ENCODE measurements at regions not wholly inside any gene's neighbourhood (a gene's known extent, or its start where the extent isn't known, plus 50 kb on each side); places are given as distances from the start of the nearest gene placed in this dataset.
"Not testable (repeated sequence)": the region's sequence is repeated elsewhere in the genome, so short reads cannot be mapped to it uniquely, and the experiment has no call there.

DNA sequence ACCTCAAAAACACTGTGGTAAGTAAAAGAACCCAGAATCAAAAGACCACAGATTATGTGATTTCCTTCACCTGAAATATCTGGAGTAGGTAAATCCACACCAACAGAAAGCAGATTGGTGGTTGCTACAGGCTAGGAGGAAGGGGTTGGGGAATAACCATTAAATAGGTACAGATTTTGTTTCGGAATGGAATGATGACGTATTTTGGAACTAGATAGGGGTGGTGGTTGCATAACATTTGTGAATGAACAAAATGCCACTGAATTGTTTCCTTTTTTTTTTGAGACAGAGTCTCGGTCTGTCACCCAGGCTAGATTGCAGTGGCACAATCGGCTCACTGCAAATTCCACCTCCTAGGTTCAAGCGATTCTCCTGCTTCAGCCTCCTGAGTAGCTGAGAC lies 100.9 kb upstream of the RBFOX1 start:
- TF ChIP-seq POLR2A (IDR thresholded peaks at IDR 0.05; ENCODE audit: extremely low read depth, insufficient read length) (no peak), MYC (IDR thresholded peaks at IDR 0.05; ENCODE audit: low read depth, low read length) (no peak)
- TF ChIP-seq, protein P1, sequence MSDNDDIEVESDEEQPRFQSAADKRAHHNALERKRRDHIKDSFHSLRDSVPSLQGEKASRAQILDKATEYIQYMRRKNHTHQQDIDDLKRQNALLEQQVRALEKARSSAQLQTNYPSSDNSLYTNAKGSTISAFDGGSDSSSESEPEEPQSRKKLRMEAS (IDR thresholded peaks at IDR 0.05; ENCODE audit: low read depth, low read length): no peak
- TF ChIP-seq, protein P2, sequence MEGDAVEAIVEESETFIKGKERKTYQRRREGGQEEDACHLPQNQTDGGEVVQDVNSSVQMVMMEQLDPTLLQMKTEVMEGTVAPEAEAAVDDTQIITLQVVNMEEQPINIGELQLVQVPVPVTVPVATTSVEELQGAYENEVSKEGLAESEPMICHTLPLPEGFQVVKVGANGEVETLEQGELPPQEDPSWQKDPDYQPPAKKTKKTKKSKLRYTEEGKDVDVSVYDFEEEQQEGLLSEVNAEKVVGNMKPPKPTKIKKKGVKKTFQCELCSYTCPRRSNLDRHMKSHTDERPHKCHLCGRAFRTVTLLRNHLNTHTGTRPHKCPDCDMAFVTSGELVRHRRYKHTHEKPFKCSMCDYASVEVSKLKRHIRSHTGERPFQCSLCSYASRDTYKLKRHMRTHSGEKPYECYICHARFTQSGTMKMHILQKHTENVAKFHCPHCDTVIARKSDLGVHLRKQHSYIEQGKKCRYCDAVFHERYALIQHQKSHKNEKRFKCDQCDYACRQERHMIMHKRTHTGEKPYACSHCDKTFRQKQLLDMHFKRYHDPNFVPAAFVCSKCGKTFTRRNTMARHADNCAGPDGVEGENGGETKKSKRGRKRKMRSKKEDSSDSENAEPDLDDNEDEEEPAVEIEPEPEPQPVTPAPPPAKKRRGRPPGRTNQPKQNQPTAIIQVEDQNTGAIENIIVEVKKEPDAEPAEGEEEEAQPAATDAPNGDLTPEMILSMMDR (IDR thresholded peaks at IDR 0.05; ENCODE audit: low read depth, low read length): no peak
- no peak for DNase-seq (ENCODE audit: low read depth)
- H3K4me3 ChIP-seq (ENCODE audit: low read depth, low read length): no peak overlapping the region

DNA sequence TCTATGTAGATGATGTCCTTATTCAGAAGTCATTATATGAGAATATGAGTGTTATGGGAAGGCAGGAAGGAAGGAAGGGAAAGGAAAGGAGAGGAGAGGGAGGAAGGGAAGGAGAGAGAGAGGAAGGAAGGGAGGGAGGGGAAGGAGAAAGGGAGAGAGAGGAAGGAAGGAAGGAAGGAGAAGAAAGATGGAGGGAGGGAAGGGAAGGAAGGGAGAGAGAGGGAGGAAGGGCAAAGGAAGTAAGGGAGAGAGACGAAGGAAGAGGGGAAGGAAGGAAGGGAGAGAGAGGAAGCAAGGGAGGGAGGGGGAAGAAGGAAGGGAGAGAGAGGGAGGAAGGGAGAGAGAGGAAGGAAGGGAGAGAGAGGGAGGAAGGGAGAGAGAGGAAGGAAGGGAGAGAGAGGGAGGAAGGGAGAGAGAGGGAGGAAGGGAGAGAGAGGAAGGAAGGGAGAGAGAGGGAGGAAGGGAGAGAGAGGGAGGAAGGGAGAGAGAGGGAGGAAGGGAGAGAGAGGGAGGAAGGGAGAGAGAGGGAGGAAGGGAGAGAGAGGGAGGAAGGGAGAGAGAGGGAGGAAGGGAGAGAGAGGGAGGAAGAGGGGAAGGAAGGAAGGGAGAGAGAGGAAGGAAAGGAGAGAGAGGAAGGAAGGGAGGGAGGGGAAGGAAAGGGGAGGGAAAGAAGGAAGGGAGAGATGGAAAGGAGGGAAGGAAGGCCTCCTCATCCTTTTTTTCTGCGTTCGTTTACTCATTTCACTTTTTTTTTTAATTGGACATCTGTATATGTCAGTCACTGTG lies 103.0 kb upstream of the RBFOX1 start:
- DNase-seq (ENCODE audit: low read depth); H3K4me3 ChIP-seq (ENCODE audit: low read depth, low read length): not testable (repeated sequence)

DNA sequence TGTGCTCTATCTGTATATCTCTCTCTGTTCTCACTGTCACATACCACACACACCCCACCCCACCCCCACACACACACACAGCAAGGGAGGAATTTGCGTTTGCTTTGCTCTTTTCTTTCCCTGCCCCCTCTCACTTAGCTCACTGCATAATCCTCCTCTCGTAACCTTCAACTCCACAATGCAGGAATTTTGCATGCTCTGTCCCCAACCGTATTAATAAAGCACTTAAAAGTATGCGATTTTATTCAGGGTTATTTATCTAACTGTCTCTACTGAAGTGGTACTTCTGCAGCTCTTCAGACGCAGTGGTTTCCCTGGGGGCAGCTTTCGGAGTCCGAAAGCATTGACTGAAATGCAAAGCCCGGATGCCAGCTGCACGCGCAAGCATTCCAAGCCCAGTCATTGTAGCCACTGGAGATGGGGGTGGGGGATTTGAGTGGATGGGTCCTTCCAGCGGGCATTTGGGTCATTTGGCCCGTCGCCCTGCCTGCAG lies 105.4 kb upstream of the RBFOX1 start:
- no peak for DNase-seq (ENCODE audit: low read depth)
- no peak overlapping the region for H3K4me3 ChIP-seq (ENCODE audit: low read depth, low read length)
- TF ChIP-seq MYC (IDR thresholded peaks at IDR 0.05; ENCODE audit: low read depth, low read length) (no peak), POLR2A (IDR thresholded peaks at IDR 0.05; ENCODE audit: extremely low read depth, insufficient read length) (no peak)
- TF ChIP-seq, protein P2 (IDR thresholded peaks at IDR 0.05; ENCODE audit: low read depth, low read length): no peak
- TF ChIP-seq, protein P1 (IDR thresholded peaks at IDR 0.05; ENCODE audit: low read depth, low read length): no peak

DNA sequence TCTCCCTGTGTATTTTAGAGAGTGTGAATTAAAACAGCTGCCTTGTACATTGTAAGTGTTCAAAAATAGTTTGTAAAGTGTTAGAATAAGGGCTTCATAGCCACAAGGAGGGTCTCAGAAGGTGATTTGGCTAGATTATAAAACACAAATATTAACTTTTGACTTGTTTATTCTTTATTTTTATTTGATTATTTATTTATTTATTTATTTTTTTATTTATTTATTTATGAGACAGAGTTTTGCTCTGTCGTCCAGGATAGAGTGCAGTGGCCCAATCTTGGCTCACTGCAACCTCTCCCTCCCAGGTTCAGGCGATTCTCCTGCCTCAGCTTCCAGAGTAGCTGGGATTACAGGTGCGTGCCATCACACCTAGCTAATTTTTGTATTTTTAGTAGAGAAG lies 111.5 kb upstream of the RBFOX1 start:
- TF ChIP-seq, protein P2 (IDR thresholded peaks at IDR 0.05; ENCODE audit: low read depth, low read length): no peak
- TF ChIP-seq, protein P1 (IDR thresholded peaks at IDR 0.05; ENCODE audit: low read depth, low read length): no peak
- TF ChIP-seq POLR2A (IDR thresholded peaks at IDR 0.05; ENCODE audit: extremely low read depth, insufficient read length) (no peak), MYC (IDR thresholded peaks at IDR 0.05; ENCODE audit: low read depth, low read length) (no peak)
- no peak overlapping the region for H3K4me3 ChIP-seq (ENCODE audit: low read depth, low read length)
- DNase-seq (ENCODE audit: low read depth): no peak

DNA sequence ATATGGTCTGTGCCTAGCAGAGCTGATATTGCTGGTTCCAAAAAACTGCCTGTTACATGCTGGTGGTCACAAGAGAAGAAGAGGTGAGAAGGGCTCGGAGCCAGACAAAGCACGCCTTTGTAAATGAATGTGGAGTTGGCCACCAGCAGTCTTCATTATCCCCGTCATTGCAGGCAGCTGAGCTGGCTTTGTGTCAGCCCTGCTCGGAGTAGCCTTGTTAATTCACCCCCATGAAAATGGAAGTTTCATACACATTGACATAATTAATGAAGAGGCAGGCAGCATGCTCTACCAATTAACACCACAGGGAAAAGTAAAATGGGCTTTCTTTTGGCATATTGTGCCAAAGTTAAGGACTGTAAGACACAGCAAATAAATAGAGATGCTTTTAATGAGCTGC lies 113.7 kb upstream of the RBFOX1 start:
- TF ChIP-seq MYC (IDR thresholded peaks at IDR 0.05; ENCODE audit: low read depth, low read length) (no peak), POLR2A (IDR thresholded peaks at IDR 0.05; ENCODE audit: extremely low read depth, insufficient read length) (no peak)
- TF ChIP-seq, protein P1 (IDR thresholded peaks at IDR 0.05; ENCODE audit: low read depth, low read length): no peak
- TF ChIP-seq, protein P2 (IDR thresholded peaks at IDR 0.05; ENCODE audit: low read depth, low read length): no peak
- no peak overlapping the region for H3K4me3 ChIP-seq (ENCODE audit: low read depth, low read length)

DNA sequence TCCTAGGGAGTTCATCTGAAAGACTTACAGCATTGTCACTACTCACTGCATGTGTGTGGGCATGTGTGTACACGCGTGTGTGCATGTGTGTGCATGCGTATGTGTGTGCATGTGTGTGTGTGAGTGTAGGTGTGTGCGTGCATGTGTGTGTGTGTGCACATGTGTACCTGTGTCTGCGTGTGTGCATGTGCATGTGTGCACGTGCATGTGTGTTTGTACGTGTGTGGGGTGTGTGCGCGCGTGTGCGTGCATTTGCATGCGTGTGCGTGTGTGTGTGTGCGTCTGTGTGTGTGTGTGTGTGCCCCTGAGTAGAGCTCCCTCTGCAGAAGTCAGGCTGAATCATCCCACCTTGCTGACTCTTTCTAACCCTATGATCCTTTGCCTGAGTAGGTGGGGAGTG lies 114.8 kb upstream of the RBFOX1 start:
- DNase-seq (ENCODE audit: low read depth): no peak
- no peak overlapping the region for H3K4me3 ChIP-seq (ENCODE audit: low read depth, low read length)
- TF ChIP-seq, protein P1 (IDR thresholded peaks at IDR 0.05; ENCODE audit: low read depth, low read length): no peak
- no peak for TF ChIP-seq POLR2A (IDR thresholded peaks at IDR 0.05; ENCODE audit: extremely low read depth, insufficient read length)
- TF ChIP-seq MYC (IDR thresholded peaks at IDR 0.05; ENCODE audit: low read depth, low read length): no peak
- TF ChIP-seq, protein P2 (IDR thresholded peaks at IDR 0.05; ENCODE audit: low read depth, low read length): no peak

More for the DNA sequence above, 113.7 kb upstream of the RBFOX1 start:
- DNase-seq (ENCODE audit: low read depth): no peak
